AG08395 (cell line): ENCODE measurements at regions not wholly inside any gene's neighbourhood (a gene's known extent, or its start where the extent isn't known, plus 50 kb on each side); places are given as distances from the start of the nearest gene placed in this dataset.

ENCODE experiments used
- DNase-seq: peaks from one replicate; pipeline ENCODE4 v3.0.0; 2012; ENCODE audit warnings: mixed read lengths, low spot score

DNA sequence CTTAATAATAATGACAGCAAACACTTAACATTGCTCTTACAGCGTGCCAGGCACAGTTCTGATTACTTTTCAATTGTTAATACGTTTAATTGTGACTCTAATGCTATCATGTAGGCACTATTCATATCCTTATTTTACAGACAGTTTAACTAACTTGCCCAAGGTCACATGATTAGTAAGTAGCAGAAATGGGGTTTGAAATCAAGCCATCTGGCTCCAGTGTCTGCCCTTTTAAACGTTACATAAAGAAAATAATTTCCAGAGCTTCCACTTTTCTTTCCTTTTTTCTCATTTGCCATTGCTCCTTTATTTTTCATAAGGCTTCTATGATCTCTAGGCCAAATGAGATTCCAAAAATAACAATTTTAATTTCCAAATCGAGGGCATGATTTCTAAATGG lies 50.6 kb upstream of the IKZF2 start:
- DNase-seq = no peak

GRCh38 chr2:213205944-213206343 lies 54.5 kb upstream of the IKZF2 start:
- DNase-seq = no peak

GRCh38 chr2:213213186-213213585 lies 61.8 kb upstream of the IKZF2 start:
- no peak for DNase-seq

- no peak for DNase-seq
These were observed 62.8 kb upstream of the IKZF2 start for GRCh38 chr2:213214209-213214608.

DNA sequence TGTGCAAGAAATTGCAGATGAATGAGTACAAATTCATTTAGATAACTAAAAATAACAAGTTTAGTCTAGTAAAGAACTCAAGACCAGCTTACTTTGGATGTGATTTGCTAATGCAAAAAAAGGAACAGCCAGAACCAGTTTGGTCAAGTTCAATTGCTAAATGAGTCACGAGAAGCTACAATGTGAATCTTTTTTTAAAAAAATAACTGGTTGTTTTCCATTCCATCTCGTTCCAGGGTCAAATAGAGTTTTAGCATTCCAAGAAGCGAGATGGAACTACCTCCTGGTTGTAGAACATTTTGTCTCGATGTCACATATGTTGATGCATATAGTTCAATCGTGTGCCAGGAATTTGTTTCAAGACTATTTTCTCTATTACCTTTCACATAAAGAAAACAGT lies 65.0 kb upstream of the IKZF2 start:
- no peak for DNase-seq

DNA sequence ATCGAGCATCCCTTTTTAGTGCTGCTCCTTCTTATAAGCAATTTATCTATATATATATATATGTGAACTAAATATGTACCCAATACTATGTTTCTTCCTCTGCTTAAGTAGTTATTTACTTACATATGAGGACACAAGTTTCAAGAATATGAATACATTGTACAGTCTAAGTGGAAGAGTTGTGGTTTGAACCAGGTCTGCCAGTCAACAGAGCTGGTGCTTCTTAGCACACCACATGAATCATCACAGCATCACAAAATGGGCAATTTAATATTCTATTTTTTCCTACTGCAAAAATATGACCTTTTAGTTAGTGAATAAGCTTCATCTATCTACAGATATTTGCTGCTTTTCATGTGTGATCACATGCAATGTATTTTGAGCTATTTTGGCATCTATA lies 64.4 kb upstream of the SPAG16 start:
- no peak for DNase-seq

- DNase-seq = no peak
These were observed 63.2 kb upstream of the SPAG16 start for GRCh38 chr2:213220967-213221603.

DNA sequence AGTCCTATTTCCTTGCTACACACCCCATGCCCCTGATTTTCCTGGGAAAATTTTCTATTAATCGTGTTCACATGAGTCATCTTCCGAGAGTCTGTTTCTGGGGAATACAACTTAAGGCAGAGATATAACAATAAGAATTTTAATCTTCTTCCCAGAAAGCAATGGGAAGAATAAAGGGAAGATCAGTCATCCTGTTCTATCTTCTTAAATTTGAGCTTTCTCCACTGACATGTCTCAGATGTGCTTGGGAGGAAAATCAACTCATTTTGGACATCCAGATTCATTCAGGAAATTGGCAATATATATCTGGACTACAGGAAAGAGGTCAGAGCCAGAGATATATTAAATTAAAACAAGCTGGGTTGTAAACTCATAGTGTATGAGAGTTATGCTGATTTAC lies 62.3 kb upstream of the SPAG16 start:
- no peak for DNase-seq

DNA sequence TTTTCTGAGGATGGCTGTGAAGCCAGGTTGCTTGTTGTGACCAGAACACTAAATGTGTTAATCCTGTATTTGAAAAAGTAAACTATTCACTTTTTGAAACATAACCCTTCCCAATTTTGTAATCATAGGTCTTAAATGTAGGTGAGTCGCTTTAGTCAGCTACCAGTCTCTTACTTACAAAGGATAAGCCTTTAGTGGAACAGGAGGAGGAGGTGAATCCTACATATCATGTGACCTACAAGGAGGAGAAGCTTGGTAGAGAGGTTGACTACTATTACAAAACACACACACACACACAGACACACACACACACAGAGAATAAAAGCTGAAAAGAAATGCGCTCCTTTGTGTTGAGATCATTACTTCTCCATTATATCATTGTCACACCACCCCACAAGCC lies 59.9 kb upstream of the SPAG16 start:
- no peak for DNase-seq

GRCh38 chr2:213225866-213226265 lies 58.4 kb upstream of the SPAG16 start:
- DNase-seq = no peak

DNA sequence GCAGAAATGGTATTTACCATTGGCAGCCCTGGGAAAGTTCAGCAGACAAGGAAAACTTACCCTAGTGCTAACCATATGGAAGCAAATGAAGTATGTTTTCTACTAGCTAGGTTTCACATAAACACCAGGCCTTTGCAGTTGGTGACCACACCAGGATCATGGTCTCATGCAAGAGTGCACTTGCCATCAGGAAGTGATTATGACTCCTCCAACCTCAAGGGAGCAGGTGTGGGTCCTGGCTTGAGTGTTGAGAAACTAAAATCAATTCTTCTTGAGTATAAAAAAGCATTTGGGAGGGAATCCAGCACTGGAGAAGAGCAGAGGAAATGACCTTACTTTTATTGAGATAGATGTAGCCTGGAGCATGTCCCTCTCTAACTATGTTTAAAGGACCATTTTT lies 56.8 kb upstream of the SPAG16 start:
- no peak for DNase-seq

DNA sequence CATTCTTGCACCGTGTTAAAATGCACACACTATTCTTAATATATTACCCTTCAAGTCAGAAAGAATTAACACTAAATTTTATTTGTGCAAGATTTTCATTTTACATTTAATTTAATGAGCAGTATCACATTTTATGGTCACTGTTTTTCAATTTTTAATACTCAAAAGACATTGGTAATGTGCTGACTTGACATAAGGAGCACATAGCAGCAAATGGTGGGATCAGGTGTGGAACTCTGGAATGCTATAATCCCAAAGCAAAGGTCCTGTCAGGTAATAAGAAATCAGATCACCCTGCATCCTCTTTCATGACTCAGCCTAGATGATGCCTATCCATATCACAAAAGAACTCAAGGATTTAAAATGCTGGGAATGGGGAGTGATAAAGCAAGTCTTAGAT lies 55.6 kb upstream of the SPAG16 start:
- DNase-seq = no peak

DNA sequence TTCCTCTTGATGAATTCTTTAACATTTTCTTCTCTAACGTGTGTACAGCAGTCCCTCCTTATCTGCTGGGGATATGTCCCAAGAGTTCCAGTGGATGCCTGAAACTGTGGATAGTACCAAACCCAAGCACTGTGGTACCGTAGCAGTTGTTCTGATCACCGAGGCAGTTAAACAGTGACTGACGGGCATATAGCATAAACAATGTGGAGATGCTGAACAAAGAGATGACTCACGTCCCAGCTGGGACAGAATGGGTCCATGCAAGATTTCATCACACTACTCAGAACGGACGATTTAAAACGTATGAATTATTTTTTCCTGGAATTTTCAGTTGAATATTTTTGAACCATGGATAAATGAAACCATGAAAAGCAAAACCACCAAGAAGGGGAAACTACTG lies 54.5 kb upstream of the SPAG16 start:
- DNase-seq = peak; percentile 29

GRCh38 chr2:213231966-213232365 lies 52.3 kb upstream of the SPAG16 start:
- no peak for DNase-seq

DNA sequence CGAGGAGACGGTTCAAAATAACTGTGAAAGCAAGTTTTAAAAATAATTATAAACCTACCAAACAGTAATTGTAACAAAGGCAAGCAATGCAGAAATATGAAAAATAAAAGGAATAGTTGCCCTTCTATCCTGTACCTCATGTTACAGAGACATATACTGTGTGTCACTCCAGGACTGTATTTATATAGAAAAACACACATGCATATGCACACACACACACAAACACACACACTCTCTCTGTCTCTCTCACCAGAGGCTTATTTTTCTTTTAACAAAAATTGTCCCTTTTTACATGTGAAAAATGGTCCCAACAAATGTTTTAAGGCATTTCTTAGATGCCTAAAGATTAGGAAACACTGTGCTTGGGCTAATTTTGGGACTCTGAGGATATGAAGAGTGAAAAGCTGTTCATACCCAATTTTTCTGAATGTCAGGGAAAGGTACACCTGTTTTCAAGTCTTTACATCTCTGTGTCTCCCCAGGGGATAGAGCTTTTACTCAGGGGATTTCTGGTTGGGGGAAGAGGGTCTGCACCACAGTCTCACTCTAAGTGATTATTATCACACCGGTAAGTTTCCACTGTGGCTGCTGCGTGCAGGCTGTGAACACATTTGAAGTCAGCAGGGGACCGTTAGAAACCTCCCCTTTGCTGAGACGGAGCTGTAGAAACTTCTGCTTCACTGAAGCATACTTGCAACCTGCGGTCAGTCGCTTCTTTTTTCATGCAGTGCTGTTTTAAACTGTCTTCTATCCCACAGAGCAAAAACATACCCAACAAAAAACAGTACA lies 51.4 kb upstream of the SPAG16 start:
- peak; percentile 10 for DNase-seq

DNA sequence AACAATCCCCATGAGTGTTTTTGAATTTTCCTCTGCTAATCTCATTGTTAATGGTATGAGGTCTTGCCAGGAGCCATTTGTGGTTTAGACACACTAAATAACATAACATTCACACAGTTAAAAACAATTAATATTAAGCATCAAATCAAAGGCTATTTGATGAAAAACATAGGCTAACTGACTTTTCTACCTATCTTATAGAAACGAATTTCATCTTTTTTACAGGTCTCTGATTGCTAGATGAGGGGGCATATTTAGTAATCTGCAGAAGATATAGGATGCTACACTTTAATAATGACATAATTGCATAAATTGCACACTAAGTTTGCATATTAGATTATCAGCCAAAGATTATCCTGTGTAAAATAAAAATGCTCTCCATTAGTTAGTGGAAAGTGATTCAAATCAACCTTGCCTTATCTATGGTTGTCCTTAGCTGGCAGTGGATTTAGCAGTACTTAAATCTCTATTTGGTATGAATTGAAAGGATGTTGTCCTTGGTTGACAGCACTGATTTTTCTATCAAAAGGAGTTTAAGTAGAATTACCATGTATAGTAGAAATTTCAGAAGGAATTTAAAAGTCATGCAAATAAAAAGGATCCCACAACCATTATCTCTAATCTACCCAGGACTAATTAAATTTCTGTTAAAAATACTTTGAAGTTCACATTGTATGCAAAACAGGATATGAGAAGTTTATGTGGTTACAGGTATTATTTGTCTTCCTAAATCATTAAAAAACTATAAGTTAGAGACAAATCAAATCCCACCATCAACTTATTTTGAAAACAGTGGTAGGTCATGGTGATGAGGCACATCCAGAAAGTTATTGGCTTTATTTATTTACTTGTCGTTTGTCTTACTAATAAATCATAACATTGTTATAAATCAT lies 50.6 kb upstream of the SPAG16 start:
- DNase-seq = no peak
